GM18498 (cell line): ENCODE measurements at regions not wholly inside any gene's neighbourhood (a gene's known extent, or its start where the extent isn't known, plus 50 kb on each side); places are given as distances from the start of the nearest gene placed in this dataset.
"Not testable (repeated sequence)": the region's sequence is repeated elsewhere in the genome, so short reads cannot be mapped to it uniquely, and the experiment has no call there.

ENCODE experiments used
- ATAC-seq: cut with Tn5 transposase; IDR thresholded peaks from one replicate; pipeline ENCODE4 v1.9.1; 2021; ENCODE audit warnings: mild to moderate bottlenecking, moderate library complexity; ENCODE audit not compliant: unreplicated experiment

GRCh38 chr19:23984911-23985310, 70.2 kb downstream of the ZNF726 start:
- ATAC-seq, result not testable (repeated sequence)

GRCh38 chr19:23986623-23987022, 71.9 kb downstream of the ZNF726 start:
- ATAC-seq, result no peak

GRCh38 chr19:23991170-23991569, 76.5 kb downstream of the ZNF726 start:
- no peak for ATAC-seq

GRCh38 chr19:23992348-23992747, 77.7 kb downstream of the ZNF726 start:
- ATAC-seq, result no peak

GRCh38 chr19:23993440-23993839, 78.8 kb downstream of the ZNF726 start:
- ATAC-seq, result no peak

- ATAC-seq, result no peak
Measured at GRCh38 chr19:23996549-23996948, 81.9 kb downstream of the ZNF726 start.

- ATAC-seq, result no peak
Measured at GRCh38 chr19:23998568-23998967, 83.9 kb downstream of the ZNF726 start.

- ATAC-seq, result no peak
Measured at GRCh38 chr19:23999821-24000610, 85.3 kb downstream of the ZNF726 start.

- ATAC-seq, result no peak
Measured at GRCh38 chr19:24000656-24001055, 86.0 kb downstream of the ZNF726 start.

GRCh38 chr19:24002256-24002945, 84.6 kb upstream of the ZNF254 start:
- no peak for ATAC-seq

GRCh38 chr19:24003537-24003936, 83.5 kb upstream of the ZNF254 start:
- no peak for ATAC-seq

- no peak for ATAC-seq
Measured at GRCh38 chr19:24004166-24004565, 82.8 kb upstream of the ZNF254 start.

GRCh38 chr19:24029941-24030636, 56.9 kb upstream of the ZNF254 start:
- no peak for ATAC-seq

GRCh38 chr19:24032651-24033050, 54.3 kb upstream of the ZNF254 start:
- no peak for ATAC-seq

GRCh38 chr19:24033301-24033962, 53.6 kb upstream of the ZNF254 start:
- ATAC-seq, result peak; percentile 95

- peak; percentile 29 for ATAC-seq
Measured at GRCh38 chr19:24033963-24034342, 53.0 kb upstream of the ZNF254 start.

- not testable (repeated sequence) for ATAC-seq
Measured at GRCh38 chr19:24035261-24035880, 51.6 kb upstream of the ZNF254 start.
